Neural cell (in vitro differentiated cells): ENCODE measurements at regions not wholly inside any gene's neighbourhood (a gene's known extent, or its start where the extent isn't known, plus 50 kb on each side); places are given as distances from the start of the nearest gene placed in this dataset.
"Not testable (repeated sequence)": the region's sequence is repeated elsewhere in the genome, so short reads cannot be mapped to it uniquely, and the experiment has no call there.

Experiments
- H2AFZ ChIP-seq: fragments of 200-600, 300-800 bp; sonication (generic), shearing (Covaris generic); 2 replicates; pipeline ENCODE4 v1.6.0; 2014; ENCODE audit warnings: low read depth, mild to moderate bottlenecking, antibody characterized with exemption, low read length, moderate library complexity
- H3F3A ChIP-seq: fragments of 200-600 bp; shearing (Covaris generic); 2 replicates; pipeline ENCODE4 v1.6.1; 2016; ENCODE audit warnings: mild to moderate bottlenecking, moderate library complexity, mixed read lengths, antibody characterized with exemption, low read length; ENCODE audit not compliant: insufficient read depth, poor library complexity, severe bottlenecking
- H3K27ac ChIP-seq: fragments of 200-600, 300-800 bp; sonication (generic), shearing (Covaris generic); 2 replicates; pipeline ENCODE4 v1.5.1; 2014; ENCODE audit warnings: mild to moderate bottlenecking, low read length, moderate library complexity
- H3K27me3 ChIP-seq: fragments of 300-800, 200-600 bp; sonication (generic), shearing (Covaris generic); 2 replicates; pipeline ENCODE4 v1.6.0; 2014; ENCODE audit warnings: mild to moderate bottlenecking, low read depth, low read length, moderate library complexity; ENCODE audit not compliant: insufficient read depth
- H3K36me3 ChIP-seq: fragments of 300-800, 200-600 bp; sonication (generic), shearing (Covaris generic); 2 replicates; pipeline ENCODE4 v1.5.1; 2014; ENCODE audit warnings: mild to moderate bottlenecking, antibody characterized with exemption, low read length, moderate library complexity; ENCODE audit not compliant: insufficient read depth
- H3K4me2 ChIP-seq: fragments of 300-800, 200-600 bp; sonication (generic), shearing (Covaris generic); 2 replicates; pipeline ENCODE4 v1.6.0; 2014; ENCODE audit warnings: mild to moderate bottlenecking, low read length
- H3K4me3 ChIP-seq: fragments of 300-800, 200-600 bp; sonication (generic), shearing (Covaris generic); 2 replicates; pipeline ENCODE4 v1.5.1; 2014; ENCODE audit warnings: mild to moderate bottlenecking, low read length, moderate library complexity
- H3K79me2 ChIP-seq: fragments of 200-600 bp; shearing (Covaris generic); replicated peaks from 2 replicates; pipeline ENCODE4 v1.6.0; 2014; ENCODE audit warnings: mild to moderate bottlenecking, low read length, moderate library complexity; ENCODE audit not compliant: insufficient read depth
- H3K9ac ChIP-seq: fragments of 300-800, 200-600 bp; sonication (generic), shearing (Covaris generic); 2 replicates; pipeline ENCODE4 v1.6.1; 2016; ENCODE audit warnings: mild to moderate bottlenecking, low read length, mixed read lengths
- H3K9me2 ChIP-seq: fragments of 200-600 bp; shearing (Covaris generic); 2 replicates; pipeline ENCODE4 v1.6.1; 2016; ENCODE audit warnings: mild to moderate bottlenecking, low read length, mixed read lengths; ENCODE audit not compliant: insufficient read depth
- H3K9me3 ChIP-seq: fragments of 200-600, 300-800 bp; sonication (generic), shearing (Covaris generic); 2 replicates; pipeline ENCODE4 v1.6.1; 2016; ENCODE audit warnings: mild to moderate bottlenecking, mixed run types, low read length, moderate library complexity, mixed read lengths
- H4K20me1 ChIP-seq: fragments of 200-600 bp; shearing (Covaris generic); 2 replicates; pipeline ENCODE4 v1.6.1; 2016; ENCODE audit warnings: mild to moderate bottlenecking, mixed run types; ENCODE audit not compliant: insufficient read depth
- EP300 ChIP-seq: fragments of 450-650 bp; conservative IDR thresholded peaks from 2 replicates; pipeline ENCODE4 v1.6.1; 2014; ENCODE audit warnings: antibody characterized with exemption, mild to moderate bottlenecking, moderate library complexity; ENCODE audit not compliant: poor library complexity, severe bottlenecking
- EZH2 ChIP-seq: fragments of 200-600, 300-800 bp; shearing (Covaris generic), sonication (generic); IDR thresholded peaks from 2 replicates; pipeline ENCODE4 v1.6.1; 2014; ENCODE audit warnings: antibody characterized with exemption, low read length, borderline replicate concordance, mild to moderate bottlenecking; ENCODE audit not compliant: insufficient read depth, poor library complexity, severe bottlenecking
- MXI1 ChIP-seq: fragments of 450-650 bp; conservative IDR thresholded peaks from 2 replicates; pipeline ENCODE4 v1.6.1; 2014; ENCODE audit warnings: antibody characterized with exemption, mild to moderate bottlenecking; ENCODE audit not compliant: poor library complexity, severe bottlenecking
- POLR2AphosphoS5 ChIP-seq: IDR thresholded peaks from 2 replicates; pipeline ENCODE4 v1.6.1; 2012
- RAD21 ChIP-seq: fragments of 450-650 bp; conservative IDR thresholded peaks from 2 replicates; pipeline ENCODE4 v1.6.1; 2014; ENCODE audit warnings: antibody characterized with exemption, mild to moderate bottlenecking, moderate library complexity
- SMC3 ChIP-seq: fragments of 450-650 bp; conservative IDR thresholded peaks from 2 replicates; pipeline ENCODE4 v1.6.1; 2014; ENCODE audit warnings: antibody characterized with exemption, mild to moderate bottlenecking, moderate library complexity; ENCODE audit not compliant: poor library complexity
- TAF1 ChIP-seq: IDR thresholded peaks from 2 replicates; pipeline ENCODE4 v1.6.1; 2012; ENCODE audit warnings: low read depth
- TF ChIP-seq, protein P1 (sequence below): IDR thresholded peaks from 2 replicates; pipeline ENCODE4 v1.6.1; 2012; ENCODE audit warnings: borderline replicate concordance
- TF ChIP-seq, protein P2 (sequence below): fragments of 450-650 bp; IDR thresholded peaks from 2 replicates; pipeline ENCODE4 v1.5.1; 2014; ENCODE audit warnings: antibody characterized with exemption, mild to moderate bottlenecking, moderate library complexity; ENCODE audit not compliant: poor library complexity, severe bottlenecking

DNA sequence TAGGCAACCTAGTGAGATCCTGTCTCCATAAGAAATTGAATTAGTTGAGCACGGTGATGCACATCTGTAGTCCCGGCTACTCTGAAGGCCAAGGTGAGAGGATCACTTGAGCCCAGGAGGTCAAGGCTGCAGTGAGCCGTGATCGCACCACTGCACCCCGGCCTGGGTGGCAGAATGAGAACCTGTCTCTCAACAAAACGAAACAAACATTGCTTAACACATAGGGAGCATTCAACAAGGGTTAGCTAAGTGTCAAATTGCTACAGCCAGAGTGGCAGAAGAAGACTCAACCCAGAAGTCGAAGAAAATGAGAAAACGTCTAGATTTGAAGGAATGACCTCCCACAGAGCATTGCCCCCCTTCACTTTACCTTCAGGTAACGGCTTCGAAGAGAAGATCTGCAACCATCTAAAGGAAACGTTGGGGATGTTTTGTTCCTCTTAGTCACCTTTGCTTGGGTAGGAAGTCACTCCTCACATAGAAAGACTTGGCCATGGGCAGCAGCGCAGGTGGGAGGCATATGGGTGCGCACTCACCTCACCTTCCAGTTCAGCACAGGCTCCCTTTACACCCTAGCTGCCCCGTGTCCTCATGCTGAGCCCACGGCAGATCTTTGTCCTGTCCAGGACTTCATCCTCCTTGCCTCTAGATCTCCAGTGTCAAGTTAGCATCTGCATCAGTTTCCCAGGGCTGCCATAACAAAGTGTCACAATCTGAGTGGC, 63.7 kb upstream of the SHLD1 start:
- Histone ChIP-seq H4K20me1 (no peaks in the 10 kb centered on the region), H3K9me3 (no peaks in the 10 kb centered on the region), H3K9ac (no peak overlapping the region), H3K27me3 (no peaks in the 10 kb centered on the region), H3K27ac (no peak overlapping the region), H3K79me2 (no peaks in the 10 kb centered on the region), H3K4me2 (no peak overlapping the region), H3K4me3 (no peak overlapping the region), H3K36me3 (no peaks in the 10 kb centered on the region), H2AFZ (no peak overlapping the region), H3K9me2 (no peaks in the 10 kb centered on the region), H3F3A (no peaks in the 10 kb centered on the region)
- TF ChIP-seq POLR2AphosphoS5 = no peak
- no peak for TF ChIP-seq MXI1
- no peak for TF ChIP-seq EZH2
- no peak for TF ChIP-seq TAF1
- no peak for TF ChIP-seq EP300
- TF ChIP-seq, protein P1, sequence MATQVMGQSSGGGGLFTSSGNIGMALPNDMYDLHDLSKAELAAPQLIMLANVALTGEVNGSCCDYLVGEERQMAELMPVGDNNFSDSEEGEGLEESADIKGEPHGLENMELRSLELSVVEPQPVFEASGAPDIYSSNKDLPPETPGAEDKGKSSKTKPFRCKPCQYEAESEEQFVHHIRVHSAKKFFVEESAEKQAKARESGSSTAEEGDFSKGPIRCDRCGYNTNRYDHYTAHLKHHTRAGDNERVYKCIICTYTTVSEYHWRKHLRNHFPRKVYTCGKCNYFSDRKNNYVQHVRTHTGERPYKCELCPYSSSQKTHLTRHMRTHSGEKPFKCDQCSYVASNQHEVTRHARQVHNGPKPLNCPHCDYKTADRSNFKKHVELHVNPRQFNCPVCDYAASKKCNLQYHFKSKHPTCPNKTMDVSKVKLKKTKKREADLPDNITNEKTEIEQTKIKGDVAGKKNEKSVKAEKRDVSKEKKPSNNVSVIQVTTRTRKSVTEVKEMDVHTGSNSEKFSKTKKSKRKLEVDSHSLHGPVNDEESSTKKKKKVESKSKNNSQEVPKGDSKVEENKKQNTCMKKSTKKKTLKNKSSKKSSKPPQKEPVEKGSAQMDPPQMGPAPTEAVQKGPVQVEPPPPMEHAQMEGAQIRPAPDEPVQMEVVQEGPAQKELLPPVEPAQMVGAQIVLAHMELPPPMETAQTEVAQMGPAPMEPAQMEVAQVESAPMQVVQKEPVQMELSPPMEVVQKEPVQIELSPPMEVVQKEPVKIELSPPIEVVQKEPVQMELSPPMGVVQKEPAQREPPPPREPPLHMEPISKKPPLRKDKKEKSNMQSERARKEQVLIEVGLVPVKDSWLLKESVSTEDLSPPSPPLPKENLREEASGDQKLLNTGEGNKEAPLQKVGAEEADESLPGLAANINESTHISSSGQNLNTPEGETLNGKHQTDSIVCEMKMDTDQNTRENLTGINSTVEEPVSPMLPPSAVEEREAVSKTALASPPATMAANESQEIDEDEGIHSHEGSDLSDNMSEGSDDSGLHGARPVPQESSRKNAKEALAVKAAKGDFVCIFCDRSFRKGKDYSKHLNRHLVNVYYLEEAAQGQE = no peak
- TF ChIP-seq, protein P2, sequence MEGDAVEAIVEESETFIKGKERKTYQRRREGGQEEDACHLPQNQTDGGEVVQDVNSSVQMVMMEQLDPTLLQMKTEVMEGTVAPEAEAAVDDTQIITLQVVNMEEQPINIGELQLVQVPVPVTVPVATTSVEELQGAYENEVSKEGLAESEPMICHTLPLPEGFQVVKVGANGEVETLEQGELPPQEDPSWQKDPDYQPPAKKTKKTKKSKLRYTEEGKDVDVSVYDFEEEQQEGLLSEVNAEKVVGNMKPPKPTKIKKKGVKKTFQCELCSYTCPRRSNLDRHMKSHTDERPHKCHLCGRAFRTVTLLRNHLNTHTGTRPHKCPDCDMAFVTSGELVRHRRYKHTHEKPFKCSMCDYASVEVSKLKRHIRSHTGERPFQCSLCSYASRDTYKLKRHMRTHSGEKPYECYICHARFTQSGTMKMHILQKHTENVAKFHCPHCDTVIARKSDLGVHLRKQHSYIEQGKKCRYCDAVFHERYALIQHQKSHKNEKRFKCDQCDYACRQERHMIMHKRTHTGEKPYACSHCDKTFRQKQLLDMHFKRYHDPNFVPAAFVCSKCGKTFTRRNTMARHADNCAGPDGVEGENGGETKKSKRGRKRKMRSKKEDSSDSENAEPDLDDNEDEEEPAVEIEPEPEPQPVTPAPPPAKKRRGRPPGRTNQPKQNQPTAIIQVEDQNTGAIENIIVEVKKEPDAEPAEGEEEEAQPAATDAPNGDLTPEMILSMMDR = no peak
- TF ChIP-seq RAD21 = no peak
- no peak for TF ChIP-seq SMC3

- H3K27me3 ChIP-seq, H2AFZ ChIP-seq, H4K20me1 ChIP-seq, H3K9me3 ChIP-seq, H3K79me2 ChIP-seq, H3K36me3 ChIP-seq, H3K9ac ChIP-seq, H3K9me2 ChIP-seq, H3K27ac ChIP-seq, H3K4me2 ChIP-seq, H3K4me3 ChIP-seq, H3F3A ChIP-seq: not testable (repeated sequence)
These were observed 67.6 kb upstream of the SHLD1 start for GRCh38 chr20:5682556-5682955.

DNA sequence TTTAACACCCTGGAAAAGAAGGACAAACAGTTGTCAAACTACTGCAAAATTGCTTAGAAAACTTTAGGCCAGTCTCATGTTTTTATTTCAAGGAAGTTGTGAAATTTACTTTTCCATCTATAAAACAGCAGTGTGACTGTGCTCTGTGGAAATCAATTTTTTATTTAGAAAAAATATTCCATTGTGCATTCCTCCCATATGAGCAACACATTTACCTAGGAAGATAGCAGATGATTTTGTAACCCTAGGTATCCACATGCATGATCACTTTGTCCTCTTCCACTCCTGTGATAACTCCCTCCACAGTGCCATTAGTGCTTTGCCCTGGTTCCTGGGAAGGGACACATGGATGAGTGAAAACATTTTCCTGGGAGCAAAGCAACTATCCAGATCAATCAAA, 69.4 kb upstream of the GPCPD1 start:
- H3K79me2 ChIP-seq = no peaks in the 10 kb centered on the region
- no peaks in the 10 kb centered on the region for H3K9me2 ChIP-seq
- no peak overlapping the region for H3K4me3 ChIP-seq
- no peaks in the 10 kb centered on the region for H3F3A ChIP-seq
- no peak overlapping the region for H3K27ac ChIP-seq
- no peaks in the 10 kb centered on the region for H3K36me3 ChIP-seq
- H3K9ac ChIP-seq = no peak overlapping the region
- TF ChIP-seq, protein P1 = no peak
- no peak for TF ChIP-seq POLR2AphosphoS5
- TF ChIP-seq EZH2 = no peak
- TF ChIP-seq, protein P2 = no peak
- TF ChIP-seq TAF1 = no peak
- TF ChIP-seq MXI1 = no peak
- no peak for TF ChIP-seq RAD21
- no peak for TF ChIP-seq EP300
- no peak for TF ChIP-seq SMC3
- H3K4me2 ChIP-seq = no peak overlapping the region
- no peaks in the 10 kb centered on the region for H4K20me1 ChIP-seq
- no peaks in the 10 kb centered on the region for H3K27me3 ChIP-seq
- no peaks in the 10 kb centered on the region for H3K9me3 ChIP-seq
- no peak overlapping the region for H2AFZ ChIP-seq
